Fibroblast of lung (primary cell): ENCODE measurements at regions not wholly inside any gene's neighbourhood (a gene's known extent, or its start where the extent isn't known, plus 50 kb on each side); places are given as distances from the start of the nearest gene placed in this dataset.

Experiments
- DNase-seq, 2 donors: peaks; one replicate each; pipeline versions ENCODE4 v3.0.0 to v3.0.0-alpha.2; 2010; ENCODE audit warnings: low read depth in 2 of 2
- H2AFZ ChIP-seq: 2 replicates; pipeline ENCODE4 v1.5.1; 2012; ENCODE audit warnings: low read length, control low read depth, inconsistent platforms
- H3K27ac ChIP-seq: 2 replicates; pipeline ENCODE4 v1.5.1; 2011; ENCODE audit warnings: low read length, control low read depth; ENCODE audit not compliant: insufficient read depth
- H3K27me3 ChIP-seq: 2 replicates; pipeline ENCODE4 v1.5.1; 2011; ENCODE audit warnings: mild to moderate bottlenecking, low read length; ENCODE audit not compliant: control insufficient read depth, insufficient read depth
- H3K36me3 ChIP-seq: 2 replicates; pipeline ENCODE4 v1.5.1; 2011; ENCODE audit warnings: low read length; ENCODE audit not compliant: control insufficient read depth, insufficient read depth
- H3K4me1 ChIP-seq: 2 replicates; pipeline ENCODE4 v1.5.1; 2011; ENCODE audit warnings: low read length; ENCODE audit not compliant: control insufficient read depth, insufficient read depth; ENCODE audit errors: extremely low read depth
- H3K4me2 ChIP-seq: 2 replicates; pipeline ENCODE4 v1.5.1; 2011; ENCODE audit warnings: low read length, control low read depth; ENCODE audit not compliant: insufficient read depth; ENCODE audit errors: extremely low read depth
- H3K4me3 ChIP-seq, 4 experiments: fragments of 200-600 bp in 1 of 4; sonication (generic) in 1 of 4; replicated peaks in 1 of 4; 2 replicates each; pipeline ENCODE4 v1.5.1; 2011 to 2016; ENCODE audit warnings: low read length in 4 of 4, low read depth in 3 of 4, mild to moderate bottlenecking in 3 of 4, control low read depth in 2 of 4, inconsistent platforms in 1 of 4, mixed read lengths in 1 of 4; ENCODE audit not compliant: insufficient read depth in 1 of 4; ENCODE audit errors: control extremely low read depth in 1 of 4
- H3K79me2 ChIP-seq: 2 replicates; pipeline ENCODE4 v1.5.1; 2012; ENCODE audit warnings: mild to moderate bottlenecking, low read length, inconsistent platforms; ENCODE audit not compliant: control insufficient read depth, insufficient read depth
- H3K9ac ChIP-seq: 2 replicates; pipeline ENCODE4 v1.5.1; 2011; ENCODE audit warnings: mild to moderate bottlenecking, low read length, control low read depth; ENCODE audit not compliant: insufficient read depth
- H3K9me3 ChIP-seq: 2 replicates; pipeline ENCODE4 v1.5.1; 2012; ENCODE audit warnings: low read depth, low read length; ENCODE audit not compliant: control insufficient read depth, insufficient read depth
- H4K20me1 ChIP-seq: 2 replicates; pipeline ENCODE4 v1.5.1; 2011; ENCODE audit warnings: low read length; ENCODE audit not compliant: control insufficient read depth, insufficient read depth; ENCODE audit errors: extremely low read depth
- CTCF ChIP-seq, 2 donors: IDR thresholded peaks in 1 of 2; conservative IDR thresholded peaks in 1 of 2; 1 replicate in 1 of 2; 2 replicates in 1 of 2; pipeline ENCODE4 v1.5.1; 2011 to 2012; ENCODE audit warnings: low read length in 2 of 2, control low read depth in 1 of 2, inconsistent platforms in 1 of 2, low read depth in 1 of 2, mild to moderate bottlenecking in 1 of 2
- EZH2 ChIP-seq: IDR thresholded peaks from 2 replicates; pipeline ENCODE4 v1.5.1; 2012; ENCODE audit warnings: low read length, control low read depth, mild to moderate bottlenecking; ENCODE audit errors: missing control alignments

GRCh38 chr2:16079637-16080036, 139.3 kb downstream of the MYCN start:
- no peak overlapping the region for H2AFZ ChIP-seq
- DNase-seq: no peak

GRCh38 chr2:16077601-16078000, 137.3 kb downstream of the MYCN start:
- TF ChIP-seq CTCF (conservative IDR thresholded peaks at IDR 0.05 in 1 of 2, IDR thresholded peaks at IDR 0.05 in 1 of 2; ENCODE audit: low read depth in 1 of 2, low read length in 2 of 2): no peak
- TF ChIP-seq EZH2: no peak
- no peak for DNase-seq

More at GRCh38 chr2:16079637-16080036, 139.3 kb downstream of the MYCN start:
- Histone ChIP-seq H3K9ac (no peak overlapping the region), H3K4me2 (no peak overlapping the region), H3K9me3 (no peaks in the 10 kb centered on the region), H3K27ac (no peak overlapping the region), H4K20me1 (no peaks in the 10 kb centered on the region), H3K27me3 (no peaks in the 10 kb centered on the region), H3K36me3 (no peaks in the 10 kb centered on the region), H3K4me1 (no peaks in the 10 kb centered on the region), H3K4me3 (no peak overlapping the region), H3K79me2 (no peaks in the 10 kb centered on the region)
- no peak for TF ChIP-seq CTCF (conservative IDR thresholded peaks at IDR 0.05 in 1 of 2, IDR thresholded peaks at IDR 0.05 in 1 of 2; ENCODE audit: low read depth in 1 of 2, low read length in 2 of 2)
- no peak for TF ChIP-seq EZH2

GRCh38 chr2:16076911-16077310, 136.6 kb downstream of the MYCN start:
- Histone ChIP-seq H3K4me2 (no peak overlapping the region), H3K4me3 (no peak overlapping the region), H3K36me3 (no peaks in the 10 kb centered on the region), H3K27ac (no peak overlapping the region), H3K4me1 (no peaks in the 10 kb centered on the region), H3K9ac (no peak overlapping the region), H2AFZ (no peak overlapping the region), H3K9me3 (no peaks in the 10 kb centered on the region), H4K20me1 (no peaks in the 10 kb centered on the region), H3K79me2 (no peaks in the 10 kb centered on the region), H3K27me3 (no peaks in the 10 kb centered on the region)
- TF ChIP-seq EZH2 (no peak), CTCF (conservative IDR thresholded peaks at IDR 0.05 in 1 of 2, IDR thresholded peaks at IDR 0.05 in 1 of 2; ENCODE audit: low read depth in 1 of 2, low read length in 2 of 2) (no peak)
- no peak for DNase-seq

More at GRCh38 chr2:16077601-16078000, 137.3 kb downstream of the MYCN start:
- Histone ChIP-seq H3K4me2 (no peak overlapping the region), H3K9me3 (no peaks in the 10 kb centered on the region), H3K27ac (no peak overlapping the region), H2AFZ (no peak overlapping the region), H3K27me3 (no peaks in the 10 kb centered on the region), H3K4me1 (no peaks in the 10 kb centered on the region), H3K36me3 (no peaks in the 10 kb centered on the region), H3K4me3 (no peak overlapping the region), H4K20me1 (no peaks in the 10 kb centered on the region), H3K79me2 (no peaks in the 10 kb centered on the region), H3K9ac (no peak overlapping the region)
